Omental fat pad (tissue), 3 donors: ENCODE measurements at regions not wholly inside any gene's neighbourhood (a gene's known extent, or its start where the extent isn't known, plus 50 kb on each side); places are given as distances from the start of the nearest gene placed in this dataset.
"Not testable (repeated sequence)": the region's sequence is repeated elsewhere in the genome, so short reads cannot be mapped to it uniquely, and the experiment has no call there.

Experiments
- ATAC-seq: fragments of 150-250 bp; one replicate; pipeline ENCODE4 v1.9.1; 2016; ENCODE audit warnings: mild to moderate bottlenecking, moderate library complexity; ENCODE audit not compliant: low FRiP score
- DNase-seq: peaks from one replicate; pipeline ENCODE4 v3.0.0-alpha.2; 2019; ENCODE audit warnings: low spot score
- CTCF ChIP-seq, 3 donors: fragments of 450-650 bp; IDR thresholded peaks; one replicate each; pipeline ENCODE4 v1.5.1; 2016 to 2017; ENCODE audit warnings: antibody characterized with exemption in 3 of 3, mild to moderate bottlenecking in 3 of 3, moderate library complexity in 2 of 3

- no peak for DNase-seq
- no peak for TF ChIP-seq CTCF (IDR thresholded peaks at IDR 0.05)
- ATAC-seq, result no peak
Observed at GRCh38 chr10:30172673-30173072, 113.3 kb upstream of the JCAD start.

DNA sequence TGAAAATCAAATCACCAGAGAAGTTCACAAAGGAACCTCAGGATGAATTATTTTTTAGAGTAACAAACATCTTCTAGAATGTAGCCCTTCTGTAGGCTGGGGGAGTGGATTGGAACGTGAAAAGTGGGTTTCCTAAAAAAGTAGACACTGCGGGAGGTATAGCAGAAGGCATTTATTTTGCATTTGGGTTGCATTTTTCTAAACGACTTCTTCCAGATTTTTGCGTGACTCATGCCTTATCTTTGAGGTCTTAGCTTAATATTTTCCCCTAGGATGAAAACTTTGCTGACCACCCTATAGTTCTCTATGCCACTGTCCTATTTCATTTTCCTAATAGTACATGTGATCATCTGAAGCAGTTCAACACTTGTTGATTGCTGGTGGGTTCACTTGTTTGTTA is 112.7 kb upstream of the JCAD start:
- DNase-seq (no peak), ATAC-seq (no peak)
- TF ChIP-seq CTCF (IDR thresholded peaks at IDR 0.05), result no peak

- no peak for ATAC-seq
- no peak for DNase-seq
- TF ChIP-seq CTCF (IDR thresholded peaks at IDR 0.05), result no peak
Observed at GRCh38 chr10:30171601-30172000, 112.2 kb upstream of the JCAD start.

DNA sequence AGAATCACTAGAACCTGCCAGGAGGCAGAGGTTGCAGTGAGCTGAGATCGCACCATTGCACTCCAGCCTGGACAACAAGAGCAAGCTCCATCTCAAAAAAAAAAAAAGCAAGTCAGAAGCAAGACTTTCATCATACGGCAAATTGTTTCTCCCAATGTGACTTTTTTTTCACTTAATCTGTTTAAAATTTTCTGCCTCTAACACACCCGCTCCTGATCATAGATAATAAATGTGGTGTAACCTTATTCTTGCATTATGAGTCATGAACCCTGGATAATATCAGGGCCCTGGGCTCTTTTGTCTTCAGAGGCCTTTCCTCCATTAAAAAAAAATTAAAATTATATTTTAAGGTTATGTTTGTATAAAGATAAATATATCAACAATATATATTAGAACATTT is 111.4 kb upstream of the JCAD start:
- no peak for TF ChIP-seq CTCF (IDR thresholded peaks at IDR 0.05)
- ATAC-seq, result no peak
- no peak for DNase-seq

DNA sequence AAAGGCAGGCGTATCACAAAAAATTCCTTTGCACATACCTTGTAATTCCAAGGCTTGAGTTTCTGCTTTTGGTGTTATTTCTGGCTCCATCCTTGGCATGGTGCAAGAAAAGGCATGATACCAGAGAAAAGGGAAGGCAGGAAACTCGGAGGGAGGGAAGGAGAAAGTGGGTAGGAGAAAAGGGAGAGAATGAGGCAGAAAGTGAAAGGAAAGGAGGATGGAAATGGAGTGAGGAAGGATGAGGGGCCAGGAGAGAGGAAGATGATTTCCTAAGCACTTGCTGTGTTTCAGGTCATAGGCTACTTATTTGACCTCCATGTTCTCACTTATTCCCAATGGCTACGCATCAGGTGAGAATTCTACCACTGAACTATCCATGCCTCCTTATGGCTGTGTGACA is 110.8 kb upstream of the JCAD start:
- no peak for ATAC-seq
- DNase-seq, result no peak
- no peak for TF ChIP-seq CTCF (IDR thresholded peaks at IDR 0.05)

GRCh38 chr10:30169342-30169741 is 110.0 kb upstream of the JCAD start:
- no peak for DNase-seq
- ATAC-seq, result no peak
- no peak for TF ChIP-seq CTCF (IDR thresholded peaks at IDR 0.05)

DNA sequence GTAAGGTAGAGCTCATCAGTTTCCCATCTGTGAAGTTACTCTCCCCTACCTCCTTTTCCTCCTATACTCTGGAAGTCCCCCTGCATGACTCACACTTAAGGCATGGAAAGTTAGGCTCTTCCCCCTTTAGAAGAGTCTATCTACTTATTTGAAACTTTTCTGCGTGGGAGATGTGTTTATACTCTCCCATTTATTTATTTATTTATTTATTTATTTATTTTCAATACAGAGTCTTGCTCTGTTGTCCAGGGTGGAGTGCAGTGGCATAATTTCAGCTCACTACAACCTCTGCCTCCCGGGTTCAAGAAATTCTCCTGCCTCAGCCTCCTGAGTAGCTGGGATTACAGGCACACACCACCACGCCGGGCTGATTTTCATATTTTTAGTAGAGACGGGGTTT is 107.5 kb upstream of the JCAD start:
- no peak for TF ChIP-seq CTCF (IDR thresholded peaks at IDR 0.05)

DNA sequence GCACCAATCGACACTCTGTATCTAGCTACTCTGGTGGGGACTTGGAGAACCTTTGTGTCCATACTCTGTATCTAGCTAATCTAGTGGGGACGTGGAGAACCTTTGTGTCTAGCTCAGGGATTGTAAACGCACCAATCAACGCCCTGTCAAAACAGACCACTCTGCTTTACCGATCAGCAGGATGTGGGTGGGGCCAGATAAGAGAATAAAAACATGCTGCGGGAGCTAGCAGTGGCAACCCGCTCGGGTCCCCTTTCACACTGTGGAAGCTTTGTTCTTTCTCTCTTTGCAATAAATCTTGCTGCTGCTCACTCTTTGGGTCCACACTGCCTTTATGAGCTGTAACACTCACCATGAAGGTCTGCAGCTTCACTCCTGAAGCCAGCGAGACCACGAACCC is 104.0 kb upstream of the JCAD start:
- ATAC-seq, DNase-seq: not testable (repeated sequence)

More for the DNA sequence above, 107.5 kb upstream of the JCAD start:
- ATAC-seq, result no peak
- no peak for DNase-seq

DNA sequence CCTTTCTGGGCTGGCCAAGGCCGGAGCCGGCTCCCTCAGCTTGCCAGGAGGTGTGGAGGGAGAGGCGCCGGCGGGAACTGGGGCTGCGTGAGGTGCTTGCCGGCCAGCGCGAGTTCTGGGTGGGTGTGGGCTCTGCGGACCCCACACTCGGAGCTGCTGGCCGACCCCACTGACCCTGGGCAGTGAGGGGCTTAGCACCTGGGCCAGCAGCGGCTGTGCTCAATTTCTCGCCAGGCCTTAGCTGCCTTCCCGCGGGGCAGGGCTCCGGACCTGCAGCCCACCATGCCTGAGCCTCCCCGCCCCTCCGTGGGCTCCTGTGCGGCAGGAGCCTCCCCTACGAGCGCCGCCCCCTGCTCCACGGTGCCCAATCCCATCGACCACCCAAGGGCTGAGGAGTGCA is 103.4 kb upstream of the JCAD start:
- not testable (repeated sequence) for ATAC-seq, DNase-seq
